NCI-H2107 treated with DMSO at 0.1 percent for 48 hours (cell line): ENCODE measurements at regions not wholly inside any gene's neighbourhood (a gene's known extent, or its start where the extent isn't known, plus 50 kb on each side); places are given as distances from the start of the nearest gene placed in this dataset.

Source experiments
- DNase-seq: peaks from one replicate; lab custom pipeline; 2025; ENCODE audit not compliant: unreplicated experiment; lab: John Stamatoyannopoulos, UW

GRCh38 chr6:76703285-76703684 is 630.8 kb upstream of the IMPG1 start:
- no peak for DNase-seq

DNA sequence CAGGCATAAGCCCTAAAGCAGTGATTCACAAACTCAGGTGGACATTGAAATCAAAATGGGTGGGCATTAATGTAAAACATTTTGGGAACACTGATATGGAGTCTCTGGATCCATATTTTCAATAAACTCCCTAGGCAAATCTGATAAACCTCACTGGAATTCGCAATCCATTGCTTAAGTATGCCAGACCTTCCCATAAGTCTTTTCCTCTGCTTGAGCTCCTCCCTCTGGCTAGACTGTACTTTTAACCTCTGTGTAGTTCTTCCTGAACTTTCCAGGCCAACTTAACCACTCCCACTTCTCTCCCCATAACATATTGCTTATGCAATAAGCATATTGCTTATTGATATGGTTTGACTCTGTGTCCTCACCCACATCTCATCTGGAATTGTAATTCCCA is 629.7 kb upstream of the IMPG1 start:
- DNase-seq, result no peak

DNA sequence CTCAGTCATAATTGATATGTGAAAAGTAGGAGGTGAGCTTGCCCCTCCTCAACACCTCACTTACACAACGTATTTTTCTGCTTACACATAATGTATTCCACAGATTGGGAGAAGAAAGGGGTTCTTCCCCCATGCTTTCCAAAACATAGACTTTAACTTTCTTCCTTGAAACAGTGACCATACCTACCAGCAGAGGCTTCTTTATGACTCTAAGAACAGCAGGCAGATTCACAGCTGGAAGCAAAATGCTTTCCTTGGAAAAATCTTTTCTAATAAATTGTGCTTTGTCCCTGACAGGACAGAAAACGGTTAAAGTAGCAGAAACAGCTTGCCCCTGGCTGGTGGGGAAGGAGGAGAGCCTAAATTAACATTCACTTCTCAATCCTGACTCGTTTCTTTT is 629.1 kb upstream of the IMPG1 start:
- no peak for DNase-seq

DNA sequence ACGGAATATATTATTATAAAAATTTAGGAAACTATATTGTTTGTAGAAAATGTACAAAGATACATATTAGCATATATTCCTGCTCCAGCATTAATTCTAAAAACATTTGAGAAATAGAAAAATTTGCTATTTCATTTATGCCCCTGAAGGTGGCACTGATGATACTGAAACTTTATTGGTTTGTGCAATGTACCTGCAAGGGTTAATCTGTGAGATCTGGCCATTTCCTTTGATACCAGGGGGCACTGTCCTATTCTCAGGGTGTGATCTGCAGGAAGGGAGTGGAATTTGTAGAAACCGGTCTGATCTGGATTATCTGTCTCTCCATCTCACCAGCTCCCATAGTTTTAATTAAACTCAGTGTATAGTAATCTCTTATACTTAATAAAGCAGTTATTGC is 625.1 kb upstream of the IMPG1 start:
- DNase-seq, result no peak

DNA sequence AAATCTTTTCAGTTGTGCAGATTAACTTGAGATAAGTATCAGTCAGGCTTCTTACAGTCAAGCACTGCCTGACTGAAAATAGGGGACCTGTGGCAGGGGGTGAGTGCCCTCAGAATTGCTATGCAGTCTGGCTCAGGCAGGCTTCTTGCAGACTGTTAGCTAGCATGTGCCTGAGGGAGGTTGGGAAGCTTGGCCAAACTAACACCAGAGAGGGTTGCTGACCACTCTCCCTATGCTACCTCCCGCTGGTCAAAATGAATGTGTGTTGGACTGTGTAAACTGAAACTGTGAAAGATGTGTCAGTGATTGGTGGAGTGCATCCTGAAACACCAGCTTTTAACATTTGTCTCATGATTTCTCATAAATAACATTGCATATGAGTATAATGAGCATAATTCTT is 622.3 kb upstream of the IMPG1 start:
- DNase-seq, result no peak

GRCh38 chr6:76684875-76685274 is 612.4 kb upstream of the IMPG1 start:
- DNase-seq, result no peak

- no peak for DNase-seq
Measured at GRCh38 chr6:76683985-76684384, 611.5 kb upstream of the IMPG1 start.

- DNase-seq, result no peak
Measured at GRCh38 chr6:76682842-76683241, 610.4 kb upstream of the IMPG1 start.

DNA sequence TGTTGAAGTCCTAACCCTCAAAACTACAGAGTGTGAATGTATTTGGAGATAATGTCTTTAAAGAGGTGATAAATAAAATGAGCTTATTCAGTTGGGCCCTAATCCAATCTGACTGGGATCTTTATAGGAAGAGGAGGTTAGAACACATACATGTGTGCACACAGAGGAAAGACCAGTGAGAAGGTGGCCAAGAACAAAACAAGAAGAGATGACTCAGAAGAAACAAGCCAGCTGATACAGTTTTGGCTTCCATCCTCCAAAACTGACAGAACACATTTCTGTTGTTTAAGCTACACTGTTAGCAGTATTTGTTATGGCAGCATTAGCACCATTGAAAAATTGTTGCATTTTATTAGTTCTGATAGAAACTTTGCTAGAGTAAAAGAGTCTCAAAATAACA is 609.3 kb upstream of the IMPG1 start:
- DNase-seq, result no peak

DNA sequence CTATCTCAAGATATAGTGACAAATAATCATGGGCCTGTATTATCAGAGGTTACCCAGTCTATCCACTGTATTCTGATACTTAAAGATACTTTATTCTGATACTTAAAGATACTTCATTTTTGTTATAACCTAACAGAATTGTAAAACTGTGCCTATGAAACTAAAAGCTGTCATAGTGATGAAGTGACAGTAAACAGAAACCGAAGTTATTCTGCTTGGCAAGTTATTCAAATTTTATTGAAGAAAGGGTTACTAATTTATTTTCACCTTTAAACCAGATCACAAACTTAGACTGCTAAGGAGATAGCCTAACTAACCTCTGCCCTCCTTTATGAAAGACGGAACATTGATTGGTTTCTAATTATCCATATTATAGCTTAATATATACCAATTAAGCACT is 604.6 kb upstream of the IMPG1 start:
- DNase-seq, result no peak

DNA sequence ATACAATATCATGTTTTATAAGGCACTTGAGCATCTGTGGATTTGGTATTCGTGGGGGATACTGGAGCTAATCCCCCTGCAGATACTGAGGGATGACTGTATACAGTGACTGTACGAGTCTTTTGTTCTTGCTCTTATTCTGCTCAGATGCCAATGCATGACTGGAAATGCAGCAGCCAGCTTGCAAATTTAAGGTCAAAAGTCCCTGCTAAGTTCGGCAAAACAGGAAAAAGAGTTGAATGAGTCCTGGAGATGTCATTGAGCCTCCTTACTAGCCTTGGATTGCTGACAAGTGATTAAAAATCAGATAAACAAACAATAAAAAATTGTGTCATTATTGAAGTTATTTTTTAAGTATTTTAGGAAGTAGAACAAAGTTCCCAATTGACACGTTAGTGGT is 599.3 kb upstream of the IMPG1 start:
- DNase-seq, result no peak

GRCh38 chr6:76644231-76644630 is 571.8 kb upstream of the IMPG1 start:
- DNase-seq, result no peak

- no peak for DNase-seq
Measured at GRCh38 chr6:76639941-76640340, 567.5 kb upstream of the IMPG1 start.

GRCh38 chr6:76634695-76635094 is 562.2 kb upstream of the IMPG1 start:
- DNase-seq, result no peak

- no peak for DNase-seq
Measured at GRCh38 chr6:76633259-76633658, 560.8 kb upstream of the IMPG1 start.

- DNase-seq, result no peak
Measured at GRCh38 chr6:76631622-76632021, 559.2 kb upstream of the IMPG1 start.

GRCh38 chr6:76615395-76615794 is 542.9 kb upstream of the IMPG1 start:
- no peak for DNase-seq

DNA sequence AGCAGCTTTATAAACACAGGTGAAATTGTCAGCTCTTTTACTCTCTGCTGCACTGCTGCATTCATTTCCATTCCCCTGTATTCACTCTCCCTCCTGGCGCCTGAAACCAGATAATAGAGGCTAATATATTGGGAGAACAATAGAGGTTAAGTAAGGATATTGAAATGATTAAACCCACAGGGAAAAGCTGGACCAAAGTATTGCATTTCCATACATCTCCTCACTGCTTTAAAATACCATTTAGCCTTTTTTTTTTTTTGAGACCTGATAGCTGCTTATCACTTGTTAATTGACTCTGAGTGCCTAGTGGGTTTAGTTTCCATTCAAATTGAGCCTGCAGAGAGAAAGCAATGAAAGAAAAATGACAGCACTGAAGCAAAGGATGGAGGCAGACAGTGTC is 540.5 kb upstream of the IMPG1 start:
- no peak for DNase-seq

DNA sequence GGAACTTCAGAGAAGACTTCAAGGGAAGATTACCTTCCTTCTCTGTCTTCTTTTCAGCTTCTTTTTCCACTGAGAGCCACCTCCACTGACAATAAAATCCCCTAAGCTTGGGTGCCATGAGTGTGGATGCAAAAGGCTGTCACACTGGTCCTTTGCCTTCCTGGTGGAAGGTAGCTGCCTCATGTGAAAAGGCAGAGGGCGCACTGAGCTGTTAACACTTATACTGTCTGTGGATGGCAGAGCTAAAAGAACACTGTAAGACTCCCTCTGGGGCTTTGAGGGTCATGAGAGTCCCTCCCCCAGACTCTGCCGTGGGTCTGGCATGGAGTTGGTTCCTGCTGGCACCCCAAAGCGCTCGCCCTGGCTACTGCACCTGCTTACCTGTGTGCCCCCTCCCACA is 536.7 kb upstream of the IMPG1 start:
- no peak for DNase-seq

DNA sequence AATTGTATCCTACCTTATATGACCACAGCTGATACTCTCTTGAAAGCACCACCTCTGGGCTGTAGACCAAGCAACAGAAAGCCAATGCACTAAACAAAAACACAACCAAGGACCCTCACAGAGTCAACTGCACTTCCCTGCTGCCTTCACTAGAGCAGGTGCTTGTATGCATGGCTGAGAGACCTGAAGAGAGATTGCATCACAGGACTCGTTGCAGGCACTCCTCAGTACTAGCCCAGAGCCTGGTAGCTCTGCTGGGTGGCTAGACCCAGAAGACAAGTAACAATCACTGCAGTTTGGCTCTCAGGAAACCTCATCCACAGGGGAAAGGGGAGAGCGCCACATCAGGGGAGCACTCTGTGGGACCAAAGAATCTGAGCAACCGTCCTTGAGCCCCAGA is 521.6 kb upstream of the IMPG1 start:
- DNase-seq, result no peak

DNA sequence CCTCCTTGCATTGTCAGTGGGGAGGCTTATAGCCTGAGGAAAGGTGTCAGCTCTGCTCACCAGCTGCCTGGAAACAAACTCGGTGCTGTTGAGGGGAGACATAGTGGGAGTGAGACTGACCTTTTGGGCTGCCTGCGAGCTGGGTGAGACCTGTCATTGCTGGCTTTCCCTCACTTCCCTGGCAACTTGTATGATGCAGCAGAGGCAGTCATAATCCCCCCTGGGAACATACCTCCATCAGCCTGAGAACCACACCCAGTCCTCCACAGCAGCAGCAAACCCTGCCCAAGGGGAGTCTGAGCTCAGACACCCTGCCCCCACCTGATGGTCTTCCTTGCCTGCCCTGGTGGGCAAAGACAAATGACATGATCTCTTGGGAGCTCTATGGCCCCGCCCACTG is 521.2 kb upstream of the IMPG1 start:
- DNase-seq, result no peak

GRCh38 chr6:76592566-76592965 is 520.1 kb upstream of the IMPG1 start:
- DNase-seq, result no peak

GRCh38 chr6:76587271-76587670 is 514.8 kb upstream of the IMPG1 start:
- DNase-seq, result no peak

GRCh38 chr6:76584121-76584520 is 511.7 kb upstream of the IMPG1 start:
- no peak for DNase-seq
